ENCODE measurements at regions not wholly inside any gene's neighbourhood (a gene's known extent, or its start where the extent isn't known, plus 50 kb on each side); places are given as distances from the start of the nearest gene placed in this dataset.

DNA sequence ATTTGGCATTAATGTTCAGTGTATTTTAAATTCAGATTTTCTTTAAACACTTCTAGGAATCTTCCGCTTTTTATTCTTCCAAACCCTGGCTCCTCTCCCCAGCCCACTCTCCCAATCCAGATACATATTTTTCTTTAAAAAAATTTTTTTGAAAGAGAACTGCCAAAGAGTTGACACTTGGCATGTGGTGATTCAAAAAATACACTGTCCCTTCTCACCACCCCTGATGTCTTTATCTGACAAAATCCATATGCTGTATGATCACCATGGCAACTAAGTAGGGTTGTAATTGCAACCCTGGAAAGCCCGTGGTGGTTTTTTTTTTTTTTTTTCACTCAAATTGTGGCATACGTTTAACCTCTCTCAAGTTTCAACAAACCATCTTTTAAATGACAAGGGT is 355.8 kb upstream of the SASH1 start:
- TF ChIP-seq REST (IDR thresholded peaks at IDR 0.05; ENCODE audit: low read depth) (no peak), TEAD4 (IDR thresholded peaks at IDR 0.05) (no peak), FOXM1 (IDR thresholded peaks at IDR 0.05; ENCODE audit: borderline replicate concordance, low read depth) (no peak), CEBPB (IDR thresholded peaks at IDR 0.05) (no peak), ZBTB7A (IDR thresholded peaks at IDR 0.05; ENCODE audit: low read depth) (no peak), EGR1 (IDR thresholded peaks at IDR 0.05) (no peak), YY1 (IDR thresholded peaks at IDR 0.05; ENCODE audit: low read depth) (no peak), RAD21 (IDR thresholded peaks at IDR 0.05; ENCODE audit: low read depth) (no peak), TCF12 (IDR thresholded peaks at IDR 0.05; ENCODE audit: low read depth) (no peak), EP300 (IDR thresholded peaks at IDR 0.05; ENCODE audit: borderline replicate concordance) (no peak)

GRCh38 chr6:147990159-147990558 is 352.5 kb upstream of the SASH1 start:
- TF ChIP-seq FOXM1 (IDR thresholded peaks at IDR 0.05; ENCODE audit: borderline replicate concordance, low read depth) (no peak), YY1 (IDR thresholded peaks at IDR 0.05; ENCODE audit: low read depth) (no peak), ZBTB7A (IDR thresholded peaks at IDR 0.05; ENCODE audit: low read depth) (no peak), USF1 (IDR thresholded peaks at IDR 0.05) (no peak), CEBPB (IDR thresholded peaks at IDR 0.05) (no peak), TAF1 (IDR thresholded peaks at IDR 0.05; ENCODE audit: low read depth) (no peak)
- TF ChIP-seq, protein P1, sequence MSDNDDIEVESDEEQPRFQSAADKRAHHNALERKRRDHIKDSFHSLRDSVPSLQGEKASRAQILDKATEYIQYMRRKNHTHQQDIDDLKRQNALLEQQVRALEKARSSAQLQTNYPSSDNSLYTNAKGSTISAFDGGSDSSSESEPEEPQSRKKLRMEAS (IDR thresholded peaks at IDR 0.05), result no peak

DNA sequence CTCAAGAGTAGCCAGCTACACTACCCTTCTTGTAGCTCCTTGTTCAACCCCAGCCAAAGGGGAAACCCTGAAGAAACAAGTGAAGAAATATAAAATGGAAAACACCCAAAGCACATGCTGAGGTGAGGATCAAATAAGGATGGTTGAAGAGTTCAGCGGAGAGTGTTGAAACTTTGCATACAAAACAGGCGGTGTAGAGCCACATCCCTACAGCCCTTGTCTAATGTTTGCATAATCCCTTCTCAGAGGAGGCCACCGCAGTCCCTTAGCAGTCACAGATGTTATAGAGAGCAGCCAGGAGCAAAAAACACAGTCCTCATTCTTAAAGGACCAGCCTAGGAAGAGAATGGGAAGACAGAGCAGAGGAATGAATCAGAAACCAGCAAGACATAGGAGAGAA is 350.7 kb upstream of the SASH1 start:
- TF ChIP-seq CREB1 (IDR thresholded peaks at IDR 0.05; ENCODE audit: low read depth), result no peak
- no peak for TF ChIP-seq ZBTB7A (IDR thresholded peaks at IDR 0.05; ENCODE audit: low read depth)
- no peak for TF ChIP-seq YY1 (IDR thresholded peaks at IDR 0.05; ENCODE audit: low read depth)
- no peak for TF ChIP-seq EGR1 (IDR thresholded peaks at IDR 0.05)
- TF ChIP-seq TAF1 (IDR thresholded peaks at IDR 0.05; ENCODE audit: low read depth), result no peak
- TF ChIP-seq EP300 (IDR thresholded peaks at IDR 0.05; ENCODE audit: borderline replicate concordance), result no peak
- no peak for TF ChIP-seq TCF12 (IDR thresholded peaks at IDR 0.05; ENCODE audit: low read depth)
- no peak for TF ChIP-seq NFIC (IDR thresholded peaks at IDR 0.05)
- TF ChIP-seq USF1 (IDR thresholded peaks at IDR 0.05), result no peak
- TF ChIP-seq, protein P1 (IDR thresholded peaks at IDR 0.05), result no peak
- no peak for TF ChIP-seq TEAD4 (IDR thresholded peaks at IDR 0.05)
- no peak for TF ChIP-seq RAD21 (IDR thresholded peaks at IDR 0.05; ENCODE audit: low read depth)
- no peak for TF ChIP-seq CEBPB (IDR thresholded peaks at IDR 0.05)
- TF ChIP-seq FOXM1 (IDR thresholded peaks at IDR 0.05; ENCODE audit: borderline replicate concordance, low read depth), result no peak
- no peak for TF ChIP-seq REST (IDR thresholded peaks at IDR 0.05; ENCODE audit: low read depth)

DNA sequence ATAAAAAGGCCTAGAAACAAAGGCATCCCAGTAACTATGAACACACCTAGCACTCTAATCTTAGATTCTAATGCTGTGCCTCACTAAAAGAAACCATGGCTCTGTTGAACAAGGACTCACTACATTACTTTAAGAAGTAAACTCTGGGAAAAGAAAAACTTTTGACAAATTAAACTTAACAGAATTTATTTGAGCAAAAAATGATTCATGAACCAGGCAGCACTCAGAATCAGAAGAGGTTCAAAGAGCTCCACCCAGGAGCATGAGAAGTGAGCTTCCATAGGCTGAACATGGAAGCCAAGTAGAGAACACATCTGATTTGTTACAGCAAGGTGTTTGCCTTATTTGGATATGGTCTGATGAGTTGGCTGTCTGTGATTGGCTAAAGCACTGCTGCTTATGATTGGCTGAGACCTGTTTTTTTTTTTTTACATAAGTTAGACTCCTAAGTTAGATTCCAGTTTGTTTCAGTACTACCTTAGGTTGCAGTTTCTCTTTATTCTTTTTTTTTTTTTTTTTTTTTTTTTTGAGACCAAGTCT is 343.6 kb upstream of the SASH1 start:
- no peak for TF ChIP-seq RAD21 (IDR thresholded peaks at IDR 0.05; ENCODE audit: low read depth)
- TF ChIP-seq TAF1 (IDR thresholded peaks at IDR 0.05; ENCODE audit: low read depth), result no peak
- TF ChIP-seq FOXM1 (IDR thresholded peaks at IDR 0.05; ENCODE audit: borderline replicate concordance, low read depth), result no peak
- TF ChIP-seq TCF12 (IDR thresholded peaks at IDR 0.05; ENCODE audit: low read depth), result no peak
- TF ChIP-seq REST (IDR thresholded peaks at IDR 0.05; ENCODE audit: low read depth), result no peak
- TF ChIP-seq, protein P1 (IDR thresholded peaks at IDR 0.05), result no peak
- no peak for TF ChIP-seq CREB1 (IDR thresholded peaks at IDR 0.05; ENCODE audit: low read depth)
- no peak for TF ChIP-seq USF1 (IDR thresholded peaks at IDR 0.05)
- no peak for TF ChIP-seq ZBTB7A (IDR thresholded peaks at IDR 0.05; ENCODE audit: low read depth)
- TF ChIP-seq NFIC (IDR thresholded peaks at IDR 0.05), result no peak
- no peak for TF ChIP-seq TEAD4 (IDR thresholded peaks at IDR 0.05)
- TF ChIP-seq EP300 (IDR thresholded peaks at IDR 0.05; ENCODE audit: borderline replicate concordance), result no peak

Data from Ishikawa (cell line).